Upper lobe of left lung (tissue), 6 donors: ENCODE measurements at regions not wholly inside any gene's neighbourhood (a gene's known extent, or its start where the extent isn't known, plus 50 kb on each side); places are given as distances from the start of the nearest gene placed in this dataset.

Experiments used
- ATAC-seq, 2 donors: fragments of 200-7000 bp; cut with Tn5 transposase; one replicate each; pipeline ENCODE4 v1.9.1; 2022; ENCODE audit warnings: mild to moderate bottlenecking in 2 of 2, moderate library complexity in 2 of 2; ENCODE audit not compliant: low FRiP score in 2 of 2
- DNase-seq, 2 donors: peaks; one replicate each; pipeline ENCODE4 v3.0.0-alpha.2; 2019 to 2020
- H3K27ac ChIP-seq, 4 donors: fragments of 200-600 bp; sonication (generic); one replicate each; pipeline ENCODE4 v1.5.1; 2016 to 2019
- H3K27me3 ChIP-seq, 4 donors: fragments of 200-600 bp; sonication (generic); one replicate each; pipeline ENCODE4 v1.5.1; 2017 to 2019
- H3K36me3 ChIP-seq, 4 donors: fragments of 200-600 bp; sonication (generic); one replicate each; pipeline ENCODE4 v1.5.1; 2016 to 2019
- H3K4me1 ChIP-seq, 4 donors: fragments of 200-600 bp; sonication (generic); one replicate each; pipeline ENCODE4 v1.5.1; 2018 to 2019
- H3K4me3 ChIP-seq, 4 donors: fragments of 200-600 bp; sonication (generic); one replicate each; pipeline ENCODE4 v1.5.1; 2017 to 2019; ENCODE audit warnings: mild to moderate bottlenecking in 2 of 4, moderate library complexity in 1 of 4
- H3K9me3 ChIP-seq, 4 donors: fragments of 200-600 bp; sonication (generic); one replicate each; pipeline ENCODE4 v1.5.1; 2018 to 2019
- EP300 ChIP-seq, 4 donors: sonication (generic); formaldehyde crosslinking; IDR thresholded peaks; one replicate each; pipeline ENCODE4 v1.5.1; 2017; ENCODE audit warnings: antibody characterized with exemption in 4 of 4, control low read depth in 2 of 4
- POLR2A ChIP-seq, 4 donors: fragments of 450-650 bp; IDR thresholded peaks; one replicate each; pipeline ENCODE4 v1.5.1; 2016 to 2017; ENCODE audit warnings: antibody characterized with exemption in 4 of 4, mild to moderate bottlenecking in 2 of 4
- POLR2AphosphoS5 ChIP-seq, 2 donors: sonication (generic); formaldehyde crosslinking; IDR thresholded peaks; one replicate each; pipeline ENCODE4 v1.5.1; 2017; ENCODE audit warnings: antibody characterized with exemption in 2 of 2
- WGBS, 2 donors: methylation state at CpG; one replicate each; pipeline ENCODE4 v1.1.5; 2017 to 2018; 5-methylcytosine and 5-hydroxymethylcytosine counted together
- TF ChIP-seq, protein P1 (sequence below), 6 experiments: fragments of 450-650 bp in 4 of 6; fragments of 200-600 bp in 2 of 6; sonication (generic) in 2 of 6; IDR thresholded peaks; one replicate each; pipeline ENCODE4 v1.5.1; 2016 to 2019; ENCODE audit warnings: antibody characterized with exemption in 6 of 6
- donor health status: DM: no; HTN: no; CAD: no; lungs with moderate emphysema.
- donor health status: DM: no; HTN: yes; CAD: no; lungs with severe emphysema.

DNA sequence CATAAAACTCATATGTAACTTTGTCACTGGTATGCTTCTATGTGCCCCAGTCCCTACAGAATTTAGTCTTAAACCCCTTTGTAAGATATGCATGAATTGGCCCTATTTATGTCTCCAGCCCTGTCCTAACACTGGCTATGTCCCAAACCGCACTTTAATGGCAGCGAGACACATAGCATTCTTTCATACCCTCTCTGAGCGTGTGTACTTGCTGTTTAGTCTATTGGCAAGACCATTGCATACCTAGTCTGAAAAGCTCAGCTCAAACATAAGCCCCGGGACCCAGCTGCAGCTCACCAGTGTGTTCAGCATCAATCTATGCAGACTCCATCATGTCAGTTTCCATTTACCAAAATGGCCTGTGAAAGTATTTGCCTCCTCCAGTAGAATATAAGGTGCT, 1018.4 kb upstream of the TENM3 start:
- no peak overlapping the region for H3K4me3 ChIP-seq
- no peak for DNase-seq
- TF ChIP-seq POLR2A (IDR thresholded peaks at IDR 0.05) (no peak), POLR2AphosphoS5 (IDR thresholded peaks at IDR 0.05) (no peak), EP300 (IDR thresholded peaks at IDR 0.05) (no peak)
- TF ChIP-seq, protein P1, sequence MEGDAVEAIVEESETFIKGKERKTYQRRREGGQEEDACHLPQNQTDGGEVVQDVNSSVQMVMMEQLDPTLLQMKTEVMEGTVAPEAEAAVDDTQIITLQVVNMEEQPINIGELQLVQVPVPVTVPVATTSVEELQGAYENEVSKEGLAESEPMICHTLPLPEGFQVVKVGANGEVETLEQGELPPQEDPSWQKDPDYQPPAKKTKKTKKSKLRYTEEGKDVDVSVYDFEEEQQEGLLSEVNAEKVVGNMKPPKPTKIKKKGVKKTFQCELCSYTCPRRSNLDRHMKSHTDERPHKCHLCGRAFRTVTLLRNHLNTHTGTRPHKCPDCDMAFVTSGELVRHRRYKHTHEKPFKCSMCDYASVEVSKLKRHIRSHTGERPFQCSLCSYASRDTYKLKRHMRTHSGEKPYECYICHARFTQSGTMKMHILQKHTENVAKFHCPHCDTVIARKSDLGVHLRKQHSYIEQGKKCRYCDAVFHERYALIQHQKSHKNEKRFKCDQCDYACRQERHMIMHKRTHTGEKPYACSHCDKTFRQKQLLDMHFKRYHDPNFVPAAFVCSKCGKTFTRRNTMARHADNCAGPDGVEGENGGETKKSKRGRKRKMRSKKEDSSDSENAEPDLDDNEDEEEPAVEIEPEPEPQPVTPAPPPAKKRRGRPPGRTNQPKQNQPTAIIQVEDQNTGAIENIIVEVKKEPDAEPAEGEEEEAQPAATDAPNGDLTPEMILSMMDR (IDR thresholded peaks at IDR 0.05): no peak
- no peaks in the 10 kb centered on the region for H3K27me3 ChIP-seq
- no peak overlapping the region for H3K27ac ChIP-seq
- ATAC-seq: no peak
- no peaks in the 10 kb centered on the region for H3K4me1 ChIP-seq
- H3K36me3 ChIP-seq: no peaks in the 10 kb centered on the region
- 85 to 97% methylated on average over 4 of the region's 4 CpGs for WGBS, 2 donors
- no peaks in the 10 kb centered on the region for H3K9me3 ChIP-seq

DNA sequence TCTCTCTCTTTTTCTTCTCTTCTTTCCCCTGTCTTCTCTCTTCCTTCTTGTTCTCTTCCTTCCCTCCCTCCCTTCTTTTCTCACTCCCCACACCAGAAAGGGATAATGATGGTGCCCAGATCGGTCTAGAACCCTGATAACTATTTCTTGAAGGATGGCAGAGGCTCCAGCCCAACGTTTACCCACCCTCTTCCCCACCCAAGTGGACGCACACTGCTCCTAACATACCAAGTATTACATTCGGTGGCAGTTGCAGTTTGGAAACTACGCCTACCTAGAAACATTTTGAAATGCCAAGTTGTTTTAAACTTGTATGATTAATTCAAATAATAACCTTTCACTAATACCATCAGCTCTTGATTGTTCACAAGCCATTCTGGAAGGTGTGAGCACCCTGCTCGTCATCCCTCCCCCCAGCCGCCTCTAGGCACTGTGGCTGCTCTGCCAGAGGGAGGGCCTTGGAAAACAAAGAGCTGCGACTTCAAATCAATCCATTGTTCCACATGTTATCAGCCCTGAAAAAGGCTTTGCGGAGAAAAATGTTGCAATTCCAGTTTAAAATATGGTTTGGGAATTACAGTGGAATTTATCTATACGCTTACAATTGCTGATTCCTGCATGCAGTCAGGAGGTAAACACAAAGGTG, 1017.5 kb upstream of the TENM3 start:
- TF ChIP-seq EP300 (IDR thresholded peaks at IDR 0.05) (no peak), POLR2A (IDR thresholded peaks at IDR 0.05) (no peak), POLR2AphosphoS5 (IDR thresholded peaks at IDR 0.05) (no peak)
- TF ChIP-seq, protein P1 (IDR thresholded peaks at IDR 0.05): no peak
- Histone ChIP-seq H3K9me3 (no peaks in the 10 kb centered on the region), H3K27me3 (no peaks in the 10 kb centered on the region), H3K36me3 (no peaks in the 10 kb centered on the region), H3K4me1 (no peaks in the 10 kb centered on the region), H3K4me3 (no peak overlapping the region), H3K27ac (no peak overlapping the region)
- 57 to 60% methylated on average over 10 of the region's 10 CpGs for WGBS, 2 donors
- DNase-seq: no peak
- ATAC-seq: no peak

DNA sequence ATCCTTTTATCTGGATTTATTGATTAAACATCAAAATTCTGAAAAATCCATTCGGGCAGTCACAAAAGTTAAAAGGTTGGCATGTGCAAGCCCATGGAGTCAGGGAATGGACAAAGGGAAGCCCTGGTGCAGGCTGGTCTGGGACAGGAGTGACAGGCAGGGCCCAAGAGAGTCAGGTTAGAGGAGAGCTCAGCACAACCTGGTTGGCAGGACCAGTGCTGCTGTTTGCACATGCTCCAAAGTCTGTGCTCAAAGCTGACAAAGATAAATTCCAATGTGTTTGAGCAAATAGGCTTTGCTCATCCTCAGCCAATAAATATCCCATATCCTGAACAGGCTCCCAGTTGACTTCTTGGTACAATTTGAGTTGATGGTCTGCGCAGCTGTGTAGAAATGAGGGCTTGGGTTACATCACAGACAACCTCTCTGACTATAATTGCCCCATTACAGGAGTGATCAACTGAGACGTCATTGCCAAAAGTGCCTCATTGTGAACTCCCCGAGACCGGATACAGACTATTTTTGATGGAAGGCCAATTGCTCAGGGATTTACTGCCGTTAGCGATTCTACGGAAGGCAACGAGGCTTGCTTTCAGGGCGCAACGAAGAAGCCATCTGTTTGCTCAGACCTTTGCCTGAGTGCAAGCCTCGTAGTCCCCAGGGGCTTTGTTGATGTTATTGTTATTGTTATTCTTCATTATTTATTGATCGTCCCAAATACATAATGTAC, 1008.1 kb upstream of the TENM3 start:
- H3K4me1 ChIP-seq: no peaks in the 10 kb centered on the region

DNA sequence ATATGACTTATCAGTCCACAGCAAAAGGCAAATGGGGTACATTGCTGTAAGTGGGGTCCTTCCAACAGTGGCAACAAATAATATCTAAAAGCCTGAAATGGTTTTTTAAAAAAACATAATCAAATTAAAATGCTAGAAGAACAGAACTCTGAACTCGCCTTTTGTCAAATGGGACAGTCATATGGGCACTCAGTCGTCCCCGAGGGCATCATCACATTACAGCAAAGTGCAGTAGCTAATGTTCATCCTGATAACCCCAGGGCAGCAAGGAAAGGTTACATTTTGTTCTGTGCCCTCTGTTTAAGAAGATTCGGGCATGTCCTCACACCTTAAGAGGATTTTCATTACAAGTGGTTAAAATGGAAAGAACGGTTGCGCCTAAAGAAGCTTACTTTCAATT, 997.9 kb upstream of the TENM3 start:
- ATAC-seq (no peak), DNase-seq (no peak)
- Histone ChIP-seq H3K27me3 (no peaks in the 10 kb centered on the region), H3K36me3 (no peaks in the 10 kb centered on the region), H3K27ac (no peak overlapping the region), H3K9me3 (no peaks in the 10 kb centered on the region), H3K4me1 (no peaks in the 10 kb centered on the region), H3K4me3 (no peak overlapping the region)
- TF ChIP-seq EP300 (IDR thresholded peaks at IDR 0.05) (no peak), POLR2AphosphoS5 (IDR thresholded peaks at IDR 0.05) (no peak), POLR2A (IDR thresholded peaks at IDR 0.05) (no peak)
- TF ChIP-seq, protein P1 (IDR thresholded peaks at IDR 0.05): no peak
- 90 to 91% methylated on average over 6 of the region's 6 CpGs for WGBS, 2 donors

More for the DNA sequence above, 1008.1 kb upstream of the TENM3 start:
- Histone ChIP-seq H3K4me3 (no peak overlapping the region), H3K27me3 (no peaks in the 10 kb centered on the region), H3K9me3 (no peaks in the 10 kb centered on the region), H3K36me3 (no peaks in the 10 kb centered on the region), H3K27ac (no peak overlapping the region)
- 88 to 89% methylated on average over 13 of the region's 13 CpGs for WGBS, 2 donors
- TF ChIP-seq, protein P1 (IDR thresholded peaks at IDR 0.05): no peak
- TF ChIP-seq POLR2A (IDR thresholded peaks at IDR 0.05) (no peak), POLR2AphosphoS5 (IDR thresholded peaks at IDR 0.05) (no peak), EP300 (IDR thresholded peaks at IDR 0.05) (no peak)
- DNase-seq (no peak), ATAC-seq (no peak)
